Vagina (tissue), 2 donors: ENCODE measurements at regions not wholly inside any gene's neighbourhood (a gene's known extent, or its start where the extent isn't known, plus 50 kb on each side); places are given as distances from the start of the nearest gene placed in this dataset.
"Not testable (repeated sequence)": the region's sequence is repeated elsewhere in the genome, so short reads cannot be mapped to it uniquely, and the experiment has no call there.

Source experiments
- CTCF ChIP-seq, 3 experiments: fragments of 450-650 bp in 2 of 3; fragments of 200-600 bp in 1 of 3; sonication (generic) in 1 of 3; IDR thresholded peaks; one replicate each; pipeline ENCODE4 v1.5.1; 2017 to 2019; ENCODE audit warnings: antibody characterized with exemption in 3 of 3, mild to moderate bottlenecking in 2 of 3, moderate library complexity in 2 of 3
- POLR2A ChIP-seq, 2 donors: fragments of 450-650 bp; IDR thresholded peaks; one replicate each; pipeline ENCODE4 v1.6.1; 2017; ENCODE audit warnings: antibody characterized with exemption in 2 of 2, mild to moderate bottlenecking in 2 of 2, moderate library complexity in 2 of 2
- POLR2AphosphoS5 ChIP-seq, 2 donors: sonication (generic); formaldehyde crosslinking; IDR thresholded peaks; one replicate each; pipeline ENCODE4 v1.9.0; 2017; ENCODE audit warnings: antibody characterized with exemption in 2 of 2, mild to moderate bottlenecking in 2 of 2, low read depth in 1 of 2; ENCODE audit not compliant: insufficient read depth in 1 of 2

- not testable (repeated sequence) for TF ChIP-seq CTCF (IDR thresholded peaks at IDR 0.05); POLR2A (IDR thresholded peaks at IDR 0.05); POLR2AphosphoS5 (IDR thresholded peaks at IDR 0.05; ENCODE audit: insufficient read depth in 1 of 2, low read depth in 1 of 2)
Observed at GRCh38 chr10:29769277-29769676, 134.5 kb upstream of the SVIL start.
